ENCODE measurements at regions not wholly inside any gene's neighbourhood (a gene's known extent, or its start where the extent isn't known, plus 50 kb on each side); places are given as distances from the start of the nearest gene placed in this dataset.

DNA sequence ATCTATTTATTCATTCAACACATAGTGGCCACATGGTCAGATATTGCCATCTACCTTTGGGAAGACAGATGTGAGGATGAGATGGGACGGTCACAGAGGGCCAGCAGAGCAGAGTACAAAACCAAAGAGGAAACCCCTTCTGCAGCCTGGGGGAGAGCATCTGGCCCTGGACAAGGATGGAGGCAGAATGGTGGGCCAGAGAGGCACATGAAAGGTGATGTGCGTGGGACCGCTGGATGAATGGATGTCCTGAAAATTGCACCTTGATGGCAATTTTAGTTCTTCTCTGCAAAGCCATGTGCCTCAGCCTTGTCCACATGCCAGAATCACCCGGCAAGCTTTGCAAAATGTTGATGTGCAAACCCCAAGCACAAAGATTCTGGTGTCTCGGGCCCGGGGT, 77.4 kb upstream of the CD93 start:
- H3K36me3 ChIP-seq = no peaks in the 10 kb centered on the region
- H3K4me1 ChIP-seq = peaks cover 64% of the 10 kb centered on the region
- no peak overlapping the region for H3K27ac ChIP-seq (replicated peaks)
- DNase-seq = peak; percentile 5
- TF ChIP-seq, protein P1, sequence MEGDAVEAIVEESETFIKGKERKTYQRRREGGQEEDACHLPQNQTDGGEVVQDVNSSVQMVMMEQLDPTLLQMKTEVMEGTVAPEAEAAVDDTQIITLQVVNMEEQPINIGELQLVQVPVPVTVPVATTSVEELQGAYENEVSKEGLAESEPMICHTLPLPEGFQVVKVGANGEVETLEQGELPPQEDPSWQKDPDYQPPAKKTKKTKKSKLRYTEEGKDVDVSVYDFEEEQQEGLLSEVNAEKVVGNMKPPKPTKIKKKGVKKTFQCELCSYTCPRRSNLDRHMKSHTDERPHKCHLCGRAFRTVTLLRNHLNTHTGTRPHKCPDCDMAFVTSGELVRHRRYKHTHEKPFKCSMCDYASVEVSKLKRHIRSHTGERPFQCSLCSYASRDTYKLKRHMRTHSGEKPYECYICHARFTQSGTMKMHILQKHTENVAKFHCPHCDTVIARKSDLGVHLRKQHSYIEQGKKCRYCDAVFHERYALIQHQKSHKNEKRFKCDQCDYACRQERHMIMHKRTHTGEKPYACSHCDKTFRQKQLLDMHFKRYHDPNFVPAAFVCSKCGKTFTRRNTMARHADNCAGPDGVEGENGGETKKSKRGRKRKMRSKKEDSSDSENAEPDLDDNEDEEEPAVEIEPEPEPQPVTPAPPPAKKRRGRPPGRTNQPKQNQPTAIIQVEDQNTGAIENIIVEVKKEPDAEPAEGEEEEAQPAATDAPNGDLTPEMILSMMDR (IDR thresholded peaks at IDR 0.05; ENCODE audit: borderline replicate concordance) = no peak
- intact Hi-C loops (cut with micrococcal nuclease) = no loop called here
- no peaks in the 10 kb centered on the region for H3K9me3 ChIP-seq (replicated peaks)
- no peaks in the 10 kb centered on the region for H3K27me3 ChIP-seq (ENCODE audit: low read depth)
- H3K4me3 ChIP-seq = no peak overlapping the region

DNA sequence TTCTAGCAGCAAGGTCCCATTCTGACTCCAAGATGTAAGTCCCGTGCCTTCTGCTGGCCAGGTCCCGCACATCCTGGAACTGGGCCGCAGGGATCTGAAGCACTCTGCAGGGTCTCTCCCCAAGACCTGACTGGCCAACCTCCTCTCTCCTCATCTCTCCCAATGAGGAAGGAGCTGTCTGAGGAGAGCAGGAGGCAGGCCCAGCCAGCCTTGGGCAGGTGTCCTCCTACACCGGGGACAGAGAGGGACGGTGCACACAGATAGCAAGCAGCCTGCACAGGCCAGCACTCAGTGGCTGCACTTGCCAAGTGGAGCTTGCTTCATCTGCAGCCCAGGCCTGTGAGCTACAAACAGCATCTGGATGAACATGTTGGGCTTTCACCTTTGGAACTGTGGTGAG, 76.8 kb upstream of the CD93 start:
- Histone ChIP-seq H3K27me3 (ENCODE audit: low read depth) (no peaks in the 10 kb centered on the region), H3K4me1 (peaks cover 68% of the 10 kb centered on the region), H3K27ac (replicated peaks) (no peak overlapping the region), H3K4me3 (no peak overlapping the region), H3K36me3 (no peaks in the 10 kb centered on the region), H3K9me3 (replicated peaks) (no peaks in the 10 kb centered on the region)
- DNase-seq = no peak
- TF ChIP-seq, protein P1 (IDR thresholded peaks at IDR 0.05; ENCODE audit: borderline replicate concordance) = no peak
- intact Hi-C loops (cut with micrococcal nuclease) = no loop called here

DNA sequence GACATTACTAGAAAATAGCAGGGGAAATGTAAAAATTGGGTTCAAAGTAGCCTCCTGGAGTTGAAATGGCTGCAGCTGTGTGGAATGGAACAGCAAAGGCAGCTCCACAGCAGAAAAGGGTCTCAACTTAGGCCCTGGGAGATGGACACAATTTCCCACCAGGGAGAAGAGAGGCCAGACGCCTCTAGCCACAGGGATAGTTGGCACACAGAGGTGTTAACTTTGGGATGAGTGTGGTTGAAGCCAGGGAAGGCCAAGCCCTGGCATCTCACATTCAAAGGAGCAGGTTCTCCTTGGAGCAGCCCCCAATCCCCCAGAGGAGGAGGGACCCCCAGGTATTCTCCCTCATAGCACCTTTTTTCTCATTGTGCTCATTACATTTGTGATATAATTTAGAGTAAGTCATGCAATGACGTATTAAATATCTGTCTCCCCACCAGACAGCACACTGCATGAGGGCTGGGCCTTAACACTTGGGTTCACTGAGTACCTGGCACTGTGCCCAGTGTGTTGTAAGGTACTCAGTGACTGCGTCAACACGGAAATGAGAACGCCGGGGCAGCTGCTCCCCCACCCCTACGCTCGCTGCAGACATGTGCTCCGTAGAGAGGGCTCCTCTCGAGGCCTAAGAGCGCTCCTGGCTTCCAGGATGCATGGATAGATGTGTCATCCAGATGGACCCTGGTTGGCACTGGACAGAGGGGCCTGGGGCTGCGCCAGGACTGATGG, 76.0 kb upstream of the CD93 start:
- intact Hi-C loops (cut with micrococcal nuclease) = no loop called here

DNA sequence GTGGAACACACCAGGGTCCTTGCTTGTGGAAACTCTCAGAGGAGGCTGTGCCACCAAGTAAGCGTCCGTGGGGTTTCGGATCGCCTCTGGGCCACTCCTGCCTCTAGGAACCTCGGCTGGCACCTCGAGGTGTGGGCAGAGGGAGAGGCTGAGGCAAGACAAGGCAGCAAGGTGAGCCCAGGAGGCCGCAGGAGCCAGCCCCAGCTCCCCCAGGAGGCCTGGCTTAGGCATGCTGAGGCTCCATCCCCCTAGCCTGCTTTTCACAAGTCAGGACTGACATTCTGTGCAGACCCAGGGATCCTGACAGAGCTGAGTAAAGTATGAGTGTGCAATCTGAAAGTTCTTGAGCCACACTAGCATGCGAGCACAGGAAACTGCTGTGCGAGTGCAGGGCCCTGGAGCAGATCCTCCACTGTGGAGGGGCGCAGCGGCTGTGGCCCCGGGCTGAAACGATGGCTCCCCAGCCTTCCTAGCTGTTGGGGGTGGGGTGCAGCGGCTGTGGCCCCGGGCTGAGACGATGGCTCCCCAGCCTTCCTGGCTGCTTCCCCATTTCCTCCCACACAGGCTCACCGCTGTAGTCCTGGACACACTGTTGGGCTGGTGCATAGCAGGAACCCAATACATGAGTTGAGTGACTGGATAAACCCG, 75.2 kb upstream of the CD93 start:
- no peak overlapping the region for H3K4me3 ChIP-seq

More for the DNA sequence above, 76.0 kb upstream of the CD93 start:
- TF ChIP-seq, protein P1 (IDR thresholded peaks at IDR 0.05; ENCODE audit: borderline replicate concordance) = no peak
- peak; percentile 85 for DNase-seq
- no peaks in the 10 kb centered on the region for H3K9me3 ChIP-seq (replicated peaks)
- no peaks in the 10 kb centered on the region for H3K27me3 ChIP-seq (ENCODE audit: low read depth)
- H3K27ac ChIP-seq (replicated peaks) = peak overlapping the region; percentile 86
- H3K4me1 ChIP-seq = peaks cover 68% of the 10 kb centered on the region
- no peaks in the 10 kb centered on the region for H3K36me3 ChIP-seq
- no peak overlapping the region for H3K4me3 ChIP-seq

DNA sequence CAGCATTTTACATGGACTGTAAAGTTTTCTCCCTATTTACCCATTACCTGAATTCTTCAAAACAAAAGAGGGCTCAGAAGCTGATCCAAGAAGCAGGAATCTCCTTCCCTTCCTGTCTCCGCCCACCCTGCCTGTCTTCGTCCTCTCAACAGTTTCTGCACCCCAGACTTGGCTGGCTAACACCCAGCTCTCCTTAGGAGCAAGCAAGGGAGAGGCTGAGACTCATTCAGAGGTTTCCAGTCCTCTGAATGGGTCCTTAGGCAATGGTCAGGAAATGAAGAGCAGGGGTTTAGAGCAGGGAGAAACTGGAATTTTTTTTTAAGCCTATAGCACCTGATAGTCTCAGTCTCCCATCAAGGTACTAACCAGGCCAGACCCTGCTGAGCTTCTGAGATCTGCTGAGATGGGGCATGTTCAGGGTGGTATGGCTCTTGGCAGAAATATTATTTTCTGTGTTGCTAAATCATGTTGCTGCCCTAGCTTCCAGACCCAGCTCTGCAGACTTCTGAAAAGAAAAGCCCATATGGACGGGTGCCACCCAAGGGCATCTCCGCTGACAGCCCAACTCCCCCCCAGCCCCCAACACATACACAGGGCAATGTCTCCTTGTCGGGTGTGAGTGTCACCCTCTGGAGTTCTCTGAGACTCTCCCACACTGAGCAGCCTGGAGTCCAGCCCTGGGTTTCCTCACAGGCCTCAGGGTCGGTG, 74.6 kb upstream of the CD93 start:
- intact Hi-C loops (cut with micrococcal nuclease) = no loop called here
- no peak for DNase-seq
- TF ChIP-seq, protein P1 (IDR thresholded peaks at IDR 0.05; ENCODE audit: borderline replicate concordance) = no peak
- H3K9me3 ChIP-seq (replicated peaks) = no peaks in the 10 kb centered on the region
- no peaks in the 10 kb centered on the region for H3K36me3 ChIP-seq
- no peaks in the 10 kb centered on the region for H3K27me3 ChIP-seq (ENCODE audit: low read depth)
- peaks cover 75% of the 10 kb centered on the region for H3K4me1 ChIP-seq
- peak overlapping the region; percentile 27 for H3K4me3 ChIP-seq
- peak overlapping the region; percentile 86 for H3K27ac ChIP-seq (replicated peaks)

More for the DNA sequence above, 75.2 kb upstream of the CD93 start:
- H3K27ac ChIP-seq (replicated peaks) = peak overlapping the region; percentile 86
- H3K36me3 ChIP-seq = no peaks in the 10 kb centered on the region
- H3K9me3 ChIP-seq (replicated peaks) = no peaks in the 10 kb centered on the region
- DNase-seq = no peak
- H3K27me3 ChIP-seq (ENCODE audit: low read depth) = no peaks in the 10 kb centered on the region
- TF ChIP-seq, protein P1 (IDR thresholded peaks at IDR 0.05; ENCODE audit: borderline replicate concordance) = no peak
- peaks cover 75% of the 10 kb centered on the region for H3K4me1 ChIP-seq
- intact Hi-C loops (cut with micrococcal nuclease) = no loop called here
